Testis (tissue), 2 donors: ENCODE measurements at regions not wholly inside any gene's neighbourhood (a gene's known extent, or its start where the extent isn't known, plus 50 kb on each side); places are given as distances from the start of the nearest gene placed in this dataset.

Experiments
- DNase-seq: peaks from one replicate; pipeline ENCODE4 v3.0.0-alpha.2; 2019
- H3K27ac ChIP-seq, 2 donors: fragments of 200-600 bp; sonication (generic); one replicate each; pipeline ENCODE4 v1.5.1; 2019
- H3K27me3 ChIP-seq: fragments of 200-600 bp; sonication (generic); one replicate; pipeline ENCODE4 v1.5.1; 2019
- H3K36me3 ChIP-seq: fragments of 200-600 bp; sonication (generic); one replicate; pipeline ENCODE4 v1.5.1; 2017; ENCODE audit warnings: low read depth; ENCODE audit errors: missing control alignments
- H3K4me1 ChIP-seq: fragments of 200-600 bp; sonication (generic); one replicate; pipeline ENCODE4 v1.5.1; 2019
- H3K4me3 ChIP-seq, 2 donors: fragments of 200-600 bp; sonication (generic); one replicate each; pipeline ENCODE4 v1.5.1; 2017 to 2019
- H3K9me3 ChIP-seq: fragments of 200-600 bp; sonication (generic); one replicate; pipeline ENCODE4 v1.5.1; 2017
- POLR2A ChIP-seq: fragments of 450-650 bp; IDR thresholded peaks from one replicate; pipeline ENCODE4 v1.6.1; 2017; ENCODE audit warnings: antibody characterized with exemption, mild to moderate bottlenecking, moderate library complexity
- WGBS, 2 donors: methylation state at CpG; one replicate each; pipeline ENCODE4 v1.1.5; 2018; 5-methylcytosine and 5-hydroxymethylcytosine counted together
- intact Hi-C: fragments of 100-400 bp; cut with DNase I; formaldehyde crosslinking; loops from one replicate; pipeline ENCODE4 v1.15.1; 2023; ENCODE audit warnings: low total_unique reads
- TF ChIP-seq, protein P1 (sequence below), 3 experiments: fragments of 450-650 bp in 2 of 3; fragments of 200-600 bp in 1 of 3; sonication (generic) in 1 of 3; IDR thresholded peaks; one replicate each; pipeline ENCODE4 v1.5.1; 2016 to 2019; ENCODE audit warnings: antibody characterized with exemption in 3 of 3, mild to moderate bottlenecking in 2 of 3, moderate library complexity in 1 of 3

DNA sequence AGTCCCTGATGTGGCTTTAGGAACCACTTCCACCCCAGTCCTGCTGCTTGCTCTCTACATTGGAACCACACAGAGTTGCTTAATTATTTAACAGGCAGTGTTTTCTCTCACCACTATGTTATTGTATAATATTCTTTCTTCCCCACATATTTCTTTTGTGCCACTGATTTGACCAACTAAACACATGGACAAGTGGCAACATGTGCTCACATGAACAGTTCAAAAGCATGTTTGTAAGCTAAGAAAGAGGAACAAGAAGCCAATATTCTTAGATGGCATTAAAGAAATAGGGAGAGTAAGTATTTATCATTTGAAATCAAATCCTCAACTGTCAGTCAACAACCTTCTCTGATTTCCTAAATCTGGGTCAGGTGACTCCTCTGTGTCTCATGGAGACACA is 409.6 kb downstream of the FBXO15 start:
- TF ChIP-seq, protein P1, sequence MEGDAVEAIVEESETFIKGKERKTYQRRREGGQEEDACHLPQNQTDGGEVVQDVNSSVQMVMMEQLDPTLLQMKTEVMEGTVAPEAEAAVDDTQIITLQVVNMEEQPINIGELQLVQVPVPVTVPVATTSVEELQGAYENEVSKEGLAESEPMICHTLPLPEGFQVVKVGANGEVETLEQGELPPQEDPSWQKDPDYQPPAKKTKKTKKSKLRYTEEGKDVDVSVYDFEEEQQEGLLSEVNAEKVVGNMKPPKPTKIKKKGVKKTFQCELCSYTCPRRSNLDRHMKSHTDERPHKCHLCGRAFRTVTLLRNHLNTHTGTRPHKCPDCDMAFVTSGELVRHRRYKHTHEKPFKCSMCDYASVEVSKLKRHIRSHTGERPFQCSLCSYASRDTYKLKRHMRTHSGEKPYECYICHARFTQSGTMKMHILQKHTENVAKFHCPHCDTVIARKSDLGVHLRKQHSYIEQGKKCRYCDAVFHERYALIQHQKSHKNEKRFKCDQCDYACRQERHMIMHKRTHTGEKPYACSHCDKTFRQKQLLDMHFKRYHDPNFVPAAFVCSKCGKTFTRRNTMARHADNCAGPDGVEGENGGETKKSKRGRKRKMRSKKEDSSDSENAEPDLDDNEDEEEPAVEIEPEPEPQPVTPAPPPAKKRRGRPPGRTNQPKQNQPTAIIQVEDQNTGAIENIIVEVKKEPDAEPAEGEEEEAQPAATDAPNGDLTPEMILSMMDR (IDR thresholded peaks at IDR 0.05): no peak
- no peak for TF ChIP-seq POLR2A
- H3K9me3 ChIP-seq: no peaks in the 10 kb centered on the region
- no peak overlapping the region for H3K4me3 ChIP-seq
- no peaks in the 10 kb centered on the region for H3K4me1 ChIP-seq
- intact Hi-C loops: no loop called here
- DNase-seq: no peak
- no peaks in the 10 kb centered on the region for H3K27me3 ChIP-seq
- no peaks in the 10 kb centered on the region for H3K36me3 ChIP-seq
- H3K27ac ChIP-seq: no peak overlapping the region

DNA sequence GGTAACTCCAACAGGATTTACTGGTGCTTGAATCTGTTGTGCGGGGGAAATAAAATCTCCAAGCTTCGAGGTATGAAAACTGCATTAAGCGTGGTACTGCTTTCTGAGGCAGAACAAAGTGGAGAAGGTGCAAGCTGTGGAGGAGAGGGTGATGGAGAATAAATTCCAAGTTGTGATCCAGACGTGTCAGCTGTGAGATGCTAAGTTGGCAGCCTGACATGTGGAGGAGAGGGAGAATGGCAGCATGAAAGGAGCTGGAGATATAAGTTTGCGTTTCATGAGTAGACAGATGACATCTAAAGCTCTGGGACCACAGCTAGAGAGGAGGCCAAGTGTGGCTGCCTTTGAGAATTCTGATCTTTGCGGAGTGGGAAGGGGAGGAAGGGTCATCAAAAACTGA is 411.8 kb downstream of the FBXO15 start:
- Histone ChIP-seq H3K9me3 (no peaks in the 10 kb centered on the region), H3K27ac (no peak overlapping the region), H3K36me3 (no peaks in the 10 kb centered on the region), H3K4me1 (no peaks in the 10 kb centered on the region), H3K27me3 (no peaks in the 10 kb centered on the region), H3K4me3 (no peak overlapping the region)
- WGBS, 2 donors: 67 to 70% methylated on average over 6 of the region's 6 CpGs
- TF ChIP-seq, protein P1 (IDR thresholded peaks at IDR 0.05): no peak
- TF ChIP-seq POLR2A: no peak
- intact Hi-C loops: no loop called here
- no peak for DNase-seq

DNA sequence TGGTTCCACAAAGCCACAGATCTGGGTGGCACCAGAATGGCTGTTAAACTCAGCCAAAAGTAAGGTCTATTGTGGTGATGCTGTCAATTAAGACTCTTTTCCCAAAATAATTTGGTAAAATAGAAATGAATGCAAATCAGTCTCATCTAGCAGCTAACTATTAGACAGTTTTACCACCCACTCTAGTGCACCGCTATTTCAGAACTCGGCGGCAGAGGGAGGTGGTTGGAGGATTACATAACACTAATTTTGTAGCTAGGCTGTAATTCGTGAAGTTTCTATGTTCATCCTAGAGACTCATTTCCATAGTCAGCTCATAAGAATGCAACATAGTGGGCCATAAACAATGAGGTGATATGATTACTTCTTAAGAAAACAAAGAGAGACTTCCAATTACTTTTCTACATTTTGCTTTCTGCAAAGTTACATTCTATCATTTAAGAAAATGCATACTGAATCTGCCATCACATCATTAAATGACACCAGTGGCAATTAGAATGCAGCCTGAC is 413.8 kb downstream of the FBXO15 start:
- H3K4me3 ChIP-seq: no peak overlapping the region
- no peaks in the 10 kb centered on the region for H3K27me3 ChIP-seq
- intact Hi-C loops: no loop called here
- TF ChIP-seq POLR2A: no peak
- TF ChIP-seq, protein P1 (IDR thresholded peaks at IDR 0.05): no peak
- no peaks in the 10 kb centered on the region for H3K4me1 ChIP-seq
- H3K9me3 ChIP-seq: no peaks in the 10 kb centered on the region
- no peaks in the 10 kb centered on the region for H3K36me3 ChIP-seq
- 91 to 92% methylated on average over 4 of the region's 4 CpGs for WGBS, 2 donors
- H3K27ac ChIP-seq: no peak overlapping the region
- no peak for DNase-seq

DNA sequence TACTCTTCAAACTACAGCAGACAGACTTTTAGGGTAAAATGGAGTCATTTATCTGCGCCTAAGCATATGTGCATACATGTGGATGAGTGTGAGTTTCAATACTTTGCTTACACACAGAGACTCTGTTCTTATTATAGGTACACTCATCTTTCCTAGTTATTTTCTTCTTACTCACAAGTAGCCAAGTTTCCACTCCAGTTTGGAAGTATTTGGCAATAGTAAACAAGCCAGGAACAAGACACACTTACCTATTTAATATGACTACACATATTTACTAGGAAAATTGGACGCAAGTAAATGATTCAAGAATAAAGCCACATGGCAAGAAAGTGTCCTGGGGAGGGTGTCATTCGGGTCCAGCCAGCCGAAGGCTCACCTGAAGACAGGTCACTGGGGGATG is 414.3 kb downstream of the FBXO15 start:
- DNase-seq: no peak
- H3K9me3 ChIP-seq: no peaks in the 10 kb centered on the region
- no peaks in the 10 kb centered on the region for H3K27me3 ChIP-seq
- H3K27ac ChIP-seq: no peak overlapping the region
- no peak for TF ChIP-seq POLR2A
- TF ChIP-seq, protein P1 (IDR thresholded peaks at IDR 0.05): no peak
- H3K4me1 ChIP-seq: no peaks in the 10 kb centered on the region
- H3K4me3 ChIP-seq: no peak overlapping the region
- no peaks in the 10 kb centered on the region for H3K36me3 ChIP-seq
- WGBS, 2 donors: 94% methylated on average over 4 of the region's 4 CpGs
- intact Hi-C loops: no loop called here

DNA sequence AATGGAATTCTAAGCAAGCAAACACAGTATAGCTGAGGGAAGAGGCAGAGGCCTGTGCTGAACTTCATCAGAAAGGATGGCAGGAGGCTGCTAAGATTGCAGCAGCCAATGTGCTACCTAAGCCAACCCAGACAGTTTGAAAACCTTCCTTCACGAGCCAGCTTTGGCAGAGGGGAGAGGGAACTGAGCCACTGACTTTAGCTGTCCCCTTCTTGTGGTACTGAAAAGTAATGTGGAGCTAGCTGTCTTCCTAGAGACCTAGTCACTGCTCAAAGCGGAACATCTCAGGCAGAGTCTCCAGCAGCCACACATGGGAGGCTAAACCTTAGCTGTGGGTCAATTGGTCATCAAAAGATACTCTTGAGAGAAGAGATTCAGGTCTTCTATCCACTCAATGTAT is 419.0 kb downstream of the FBXO15 start:
- no peak for TF ChIP-seq POLR2A
- TF ChIP-seq, protein P1 (IDR thresholded peaks at IDR 0.05): no peak
- no peak for DNase-seq
- WGBS, 2 donors: 66 to 78% methylated on average over 2 of the region's 2 CpGs

More for the DNA sequence above, 419.0 kb downstream of the FBXO15 start:
- Histone ChIP-seq H3K27ac (no peak overlapping the region), H3K4me1 (no peaks in the 10 kb centered on the region), H3K4me3 (no peak overlapping the region), H3K36me3 (no peaks in the 10 kb centered on the region), H3K9me3 (no peaks in the 10 kb centered on the region), H3K27me3 (no peaks in the 10 kb centered on the region)
- intact Hi-C loops: loop anchor here (10.0 kb wide), 1 partner anchor 856 kb away; no protein-coding TSS in a partner anchor
